Activated naive CD8-positive, alpha-beta T cell treated with anti-CD3 and anti-CD28 coated beads, Interleukin-2, amount 50 U/mL, for 24 hours (primary cell): ENCODE measurements at regions not wholly inside any gene's neighbourhood (a gene's known extent, or its start where the extent isn't known, plus 50 kb on each side); places are given as distances from the start of the nearest gene placed in this dataset.
"Not testable (repeated sequence)": the region's sequence is repeated elsewhere in the genome, so short reads cannot be mapped to it uniquely, and the experiment has no call there.

Source experiments
- ATAC-seq: fragments of 150-1000 bp; cut with Tn5 transposase; one replicate; pipeline ENCODE4 v1.10.0; 2021
- DNase-seq: peaks from one replicate; pipeline ENCODE4 v3.0.0; 2021
- H3K27ac Mint-ChIP-seq: one replicate; pipeline ENCODE4 v1.8.0; 2021; ENCODE audit warnings: mild to moderate bottlenecking, mixed read lengths
- H3K27me3 Mint-ChIP-seq: one replicate; pipeline ENCODE4 v1.8.0; 2021; ENCODE audit warnings: mixed read lengths
- H3K36me3 Mint-ChIP-seq: one replicate; pipeline ENCODE4 v1.8.0; 2021; ENCODE audit warnings: low read depth, mixed read lengths
- H3K4me1 Mint-ChIP-seq: one replicate; pipeline ENCODE4 v1.8.0; 2021; ENCODE audit warnings: mixed read lengths
- H3K4me3 Mint-ChIP-seq: one replicate; pipeline ENCODE4 v1.8.0; 2021; ENCODE audit warnings: mild to moderate bottlenecking, moderate library complexity, mixed read lengths
- H3K9me3 Mint-ChIP-seq: one replicate; pipeline ENCODE4 v1.8.0; 2021; ENCODE audit warnings: mixed read lengths

DNA sequence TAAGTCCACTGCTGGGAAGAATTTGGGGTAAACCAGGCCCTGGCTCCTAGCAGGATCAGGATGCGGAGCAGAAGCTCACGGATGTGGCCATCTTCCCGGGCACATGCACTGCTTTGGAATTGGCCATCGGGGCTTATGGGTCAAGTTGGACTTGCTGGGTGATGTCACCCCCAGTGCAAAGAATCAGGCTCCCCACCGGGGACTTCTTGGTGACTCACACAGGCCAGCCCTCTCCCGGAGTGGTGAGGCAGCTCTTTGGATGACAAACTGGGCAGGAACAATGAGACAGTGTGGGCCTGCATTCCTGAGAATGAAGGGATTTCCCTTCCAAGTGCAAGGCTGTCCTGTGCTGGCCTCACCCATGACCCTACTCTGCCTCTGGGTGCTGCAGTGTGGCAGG is 128.8 kb upstream of the ANO1 start:
- Mint-ChIP-seq H3K9me3 (no peaks in the 10 kb centered on the region), H3K27me3 (peaks cover 9% of the 10 kb centered on the region), H3K36me3 (no peaks in the 10 kb centered on the region), H3K4me1 (no peaks in the 10 kb centered on the region), H3K4me3 (no peak overlapping the region), H3K27ac (no peak overlapping the region)
- no peak for DNase-seq
- ATAC-seq, result no peak

DNA sequence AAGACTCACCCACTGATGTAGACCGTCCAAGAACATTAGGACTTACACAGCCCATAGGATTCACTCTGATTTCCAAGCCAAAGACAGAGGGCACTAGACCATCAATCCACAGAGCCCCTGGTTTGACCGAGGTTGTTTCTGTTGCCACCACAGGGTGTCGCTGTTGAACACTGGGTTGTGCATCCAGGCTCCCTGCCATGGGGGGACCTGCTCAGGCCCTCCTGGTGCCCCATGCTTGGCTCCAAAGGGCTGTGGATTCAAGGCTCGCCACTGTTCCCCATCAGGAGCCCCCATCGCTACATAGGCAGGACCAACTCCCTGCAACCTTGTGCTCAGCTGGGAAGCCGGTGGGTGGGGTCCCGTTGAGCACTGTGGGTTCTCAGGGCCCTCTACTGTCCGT is 128.0 kb upstream of the ANO1 start:
- ATAC-seq (no peak), DNase-seq (peak; percentile 44)
- Mint-ChIP-seq H3K27ac (no peak overlapping the region), H3K36me3 (no peaks in the 10 kb centered on the region), H3K4me3 (no peak overlapping the region), H3K9me3 (no peaks in the 10 kb centered on the region), H3K4me1 (no peaks in the 10 kb centered on the region), H3K27me3 (peaks cover 9% of the 10 kb centered on the region)

DNA sequence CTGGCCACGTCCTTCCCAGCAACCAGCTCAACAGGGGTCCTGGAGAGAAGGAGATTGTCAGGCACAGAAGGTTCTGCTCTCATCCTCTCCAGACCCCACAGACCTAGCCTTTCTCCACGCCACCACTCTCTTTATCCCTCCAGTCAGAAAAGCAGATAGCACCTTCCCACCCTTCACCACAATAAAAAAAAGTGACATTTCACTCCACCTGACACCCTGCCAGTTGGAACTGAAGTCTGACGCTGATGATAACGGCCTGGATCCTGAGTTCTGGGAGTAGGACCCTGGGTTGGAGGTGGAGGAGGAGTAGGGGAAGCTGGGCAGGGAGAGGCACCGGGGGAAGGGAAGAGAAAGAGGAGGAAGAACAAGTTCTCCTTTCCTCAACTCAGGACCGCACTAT is 127.5 kb upstream of the ANO1 start:
- Mint-ChIP-seq H3K27ac (no peak overlapping the region), H3K4me1 (no peaks in the 10 kb centered on the region), H3K9me3 (no peaks in the 10 kb centered on the region), H3K4me3 (no peak overlapping the region), H3K36me3 (no peaks in the 10 kb centered on the region), H3K27me3 (peaks cover 9% of the 10 kb centered on the region)
- DNase-seq (no peak), ATAC-seq (no peak)

DNA sequence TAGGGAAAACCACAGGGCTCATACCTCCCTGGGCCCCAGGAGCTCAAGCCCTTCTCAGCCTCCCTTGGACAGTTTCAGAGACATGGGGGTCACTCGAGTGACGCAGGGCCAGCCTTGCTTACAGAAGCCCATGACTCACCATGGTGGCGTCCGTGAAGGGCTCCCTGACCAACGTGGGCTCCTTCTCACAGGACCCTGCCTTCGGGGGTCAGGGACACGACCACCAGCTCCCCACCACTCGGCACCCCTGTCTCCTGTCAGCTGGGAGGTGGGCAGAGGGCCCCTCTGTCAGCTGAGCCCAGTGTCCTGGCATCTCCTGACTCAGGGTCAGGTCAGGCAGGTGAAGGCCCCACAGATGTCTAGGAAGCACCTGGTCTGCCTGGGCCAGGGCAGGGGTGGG is 126.3 kb upstream of the ANO1 start:
- no peaks in the 10 kb centered on the region for H3K4me1 Mint-ChIP-seq

DNA sequence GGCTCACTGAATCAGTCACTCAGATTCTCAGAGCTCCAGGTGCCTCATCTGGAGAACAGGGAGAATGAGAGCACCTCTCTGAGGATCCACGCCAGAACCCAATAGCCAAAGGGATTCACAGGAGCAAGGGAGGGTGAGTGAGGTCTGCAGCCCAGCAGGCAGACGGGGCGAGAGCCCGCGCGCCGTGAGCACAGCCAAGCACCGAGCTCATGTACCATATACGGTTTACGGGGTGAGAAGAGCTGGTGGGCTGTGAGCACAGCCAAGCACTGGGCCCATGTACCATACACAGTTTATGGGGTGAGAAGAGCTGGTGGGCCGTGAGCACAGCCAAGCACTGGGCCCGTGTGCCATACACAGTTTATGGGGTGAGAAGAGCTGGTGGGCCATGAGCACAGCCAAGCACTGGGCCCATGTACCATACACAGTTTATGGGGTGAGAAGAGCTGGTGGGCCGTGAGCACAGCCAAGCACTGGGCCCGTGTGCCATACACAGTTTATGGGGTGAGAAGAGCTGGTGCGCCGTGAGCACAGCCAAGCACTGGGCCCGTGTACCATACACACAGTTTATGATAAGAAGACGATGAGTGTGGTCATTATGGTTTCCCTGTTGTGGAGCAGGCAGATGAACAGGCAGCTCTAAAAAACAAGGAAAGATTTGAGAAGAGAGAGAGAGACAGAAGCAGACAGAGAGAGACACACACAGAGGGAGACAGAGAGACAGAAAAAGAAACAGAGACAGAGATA is 125.7 kb upstream of the ANO1 start:
- H3K9me3 Mint-ChIP-seq, H3K4me1 Mint-ChIP-seq, H3K4me3 Mint-ChIP-seq, H3K27me3 Mint-ChIP-seq, ATAC-seq, H3K27ac Mint-ChIP-seq, H3K36me3 Mint-ChIP-seq, DNase-seq: not testable (repeated sequence)

More for the DNA sequence above, 126.3 kb upstream of the ANO1 start:
- no peak overlapping the region for H3K27ac Mint-ChIP-seq
- no peaks in the 10 kb centered on the region for H3K9me3 Mint-ChIP-seq
- no peak overlapping the region for H3K4me3 Mint-ChIP-seq
- peaks cover 9% of the 10 kb centered on the region for H3K27me3 Mint-ChIP-seq
- ATAC-seq, result no peak
- DNase-seq, result no peak
- no peaks in the 10 kb centered on the region for H3K36me3 Mint-ChIP-seq

DNA sequence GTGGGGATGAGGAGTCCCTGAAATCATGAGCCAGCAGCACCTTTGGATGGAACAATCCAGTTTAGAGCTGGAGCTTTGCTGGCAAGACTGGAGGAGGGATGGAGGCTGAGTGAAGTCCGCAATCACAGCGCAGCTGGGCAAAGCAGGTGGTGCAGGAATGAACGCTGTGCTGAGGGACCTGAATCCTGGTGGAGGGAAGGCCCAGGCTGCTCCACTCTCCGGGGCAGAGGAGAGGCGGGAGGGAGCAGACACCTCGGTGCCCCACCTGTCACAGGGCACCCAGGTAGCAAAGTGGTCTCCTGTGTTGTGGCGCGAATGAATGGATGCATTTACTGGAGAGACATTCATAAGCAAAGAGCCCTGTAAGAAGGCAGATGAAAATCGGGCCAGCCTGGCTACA is 124.8 kb upstream of the ANO1 start:
- H3K27ac Mint-ChIP-seq, result no peak overlapping the region
- peaks cover 6% of the 10 kb centered on the region for H3K27me3 Mint-ChIP-seq
- DNase-seq (no peak), ATAC-seq (no peak)
- H3K4me3 Mint-ChIP-seq, result no peak overlapping the region
- no peaks in the 10 kb centered on the region for H3K9me3 Mint-ChIP-seq
- no peaks in the 10 kb centered on the region for H3K4me1 Mint-ChIP-seq
- H3K36me3 Mint-ChIP-seq, result no peaks in the 10 kb centered on the region

DNA sequence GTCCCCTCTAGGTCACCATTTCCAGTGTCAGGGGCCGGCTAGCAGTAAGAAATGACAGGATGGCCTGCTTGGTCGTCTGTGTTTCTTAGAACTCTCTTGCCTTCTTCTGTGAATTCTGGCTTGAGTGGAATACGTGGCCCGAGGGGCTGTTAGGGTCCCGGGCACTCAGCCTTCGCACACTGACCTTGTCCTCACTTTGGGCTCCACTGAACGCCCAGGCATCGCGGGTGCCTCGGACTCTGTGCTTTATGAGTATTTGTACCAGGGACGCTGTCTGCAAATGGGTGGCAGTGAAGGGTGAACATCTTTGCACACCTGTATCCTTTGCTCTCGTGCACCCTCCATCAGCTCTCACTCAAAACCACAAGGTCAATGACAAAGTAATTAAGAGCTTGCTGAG is 123.4 kb upstream of the ANO1 start:
- peaks cover 2% of the 10 kb centered on the region for H3K27me3 Mint-ChIP-seq

DNA sequence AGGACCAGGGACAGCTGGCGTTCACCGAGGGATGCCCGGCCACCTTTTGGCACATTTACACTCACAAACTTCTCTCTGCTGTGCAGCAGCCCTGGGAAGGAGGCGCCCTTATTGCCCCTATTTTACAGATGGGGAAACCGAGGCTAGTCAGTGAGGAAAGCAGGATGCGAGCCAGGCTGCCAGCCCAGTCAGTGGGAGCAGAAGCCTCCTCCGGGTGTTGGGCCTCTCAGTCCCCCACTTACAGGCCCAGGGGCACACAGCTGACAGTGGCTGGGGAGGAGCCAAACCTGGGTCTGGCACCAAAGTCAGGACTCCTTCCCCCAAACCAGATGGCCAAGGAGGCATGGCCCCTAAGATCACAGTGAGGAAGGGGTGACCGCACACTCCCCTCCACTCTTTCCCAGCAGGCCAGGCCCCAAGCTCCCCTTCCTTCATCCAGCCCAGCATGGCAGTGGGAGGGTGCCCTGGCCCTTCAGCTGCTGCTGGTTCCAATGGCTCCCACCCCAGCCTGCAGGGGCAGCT is 121.4 kb upstream of the ANO1 start:
- ATAC-seq (no peak), DNase-seq (no peak)
- no peaks in the 10 kb centered on the region for H3K4me1 Mint-ChIP-seq
- no peak overlapping the region for H3K4me3 Mint-ChIP-seq
- peaks cover 2% of the 10 kb centered on the region for H3K27me3 Mint-ChIP-seq
- no peak overlapping the region for H3K27ac Mint-ChIP-seq
- no peaks in the 10 kb centered on the region for H3K9me3 Mint-ChIP-seq
- no peaks in the 10 kb centered on the region for H3K36me3 Mint-ChIP-seq

More for the DNA sequence above, 123.4 kb upstream of the ANO1 start:
- H3K4me1 Mint-ChIP-seq, result no peaks in the 10 kb centered on the region
- DNase-seq (no peak), ATAC-seq (no peak)
- H3K36me3 Mint-ChIP-seq, result no peaks in the 10 kb centered on the region
- H3K27ac Mint-ChIP-seq, result no peak overlapping the region
- H3K4me3 Mint-ChIP-seq, result no peak overlapping the region
- H3K9me3 Mint-ChIP-seq, result no peaks in the 10 kb centered on the region

DNA sequence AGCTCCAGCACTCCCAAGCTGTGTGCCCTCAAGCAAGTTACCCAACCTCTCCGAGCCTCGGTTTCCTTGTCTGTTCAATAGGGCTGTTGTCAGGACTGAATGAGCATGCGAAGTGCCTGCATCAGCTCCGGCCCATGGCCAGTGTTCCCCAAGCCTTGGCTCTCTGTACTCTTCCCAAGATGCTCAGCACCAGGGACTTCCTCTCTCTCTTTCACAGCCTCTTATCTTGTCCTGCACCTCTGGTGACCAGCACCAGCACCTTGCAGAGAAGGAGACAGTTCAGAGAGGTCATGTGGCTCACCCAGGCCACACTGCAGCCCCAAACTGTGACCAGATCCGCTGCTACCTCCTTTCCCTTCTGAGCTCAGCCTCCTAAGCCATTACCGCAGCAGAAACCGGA is 120.3 kb upstream of the ANO1 start:
- peaks cover 2% of the 10 kb centered on the region for H3K27me3 Mint-ChIP-seq
- no peak overlapping the region for H3K4me3 Mint-ChIP-seq
- DNase-seq, result no peak
- no peak for ATAC-seq
- no peaks in the 10 kb centered on the region for H3K4me1 Mint-ChIP-seq
- H3K9me3 Mint-ChIP-seq, result no peaks in the 10 kb centered on the region
- no peak overlapping the region for H3K27ac Mint-ChIP-seq
- H3K36me3 Mint-ChIP-seq, result no peaks in the 10 kb centered on the region

DNA sequence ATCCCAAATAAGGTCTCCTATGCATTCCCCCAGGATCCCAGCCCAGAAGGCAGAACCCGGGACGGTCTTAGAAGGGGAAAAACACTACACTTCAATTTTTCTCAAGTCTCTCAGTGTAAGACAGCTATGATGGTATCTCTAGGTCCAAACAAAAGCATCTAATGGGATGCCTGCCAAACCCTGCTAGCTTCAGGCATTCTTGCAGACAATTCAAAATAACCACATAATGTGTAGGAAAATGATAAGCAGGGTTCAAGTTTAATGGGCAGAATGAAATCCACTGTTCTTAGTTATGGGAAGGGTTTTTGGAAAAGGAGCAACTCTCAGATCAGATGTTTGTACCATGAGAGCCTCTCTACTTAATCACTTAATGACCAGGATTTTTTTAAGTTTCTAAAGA is 119.8 kb upstream of the ANO1 start:
- peaks cover 2% of the 10 kb centered on the region for H3K27me3 Mint-ChIP-seq
- no peaks in the 10 kb centered on the region for H3K4me1 Mint-ChIP-seq
- ATAC-seq (no peak), DNase-seq (no peak)
- no peak overlapping the region for H3K4me3 Mint-ChIP-seq
- H3K9me3 Mint-ChIP-seq, result no peaks in the 10 kb centered on the region
- H3K27ac Mint-ChIP-seq, result no peak overlapping the region
- H3K36me3 Mint-ChIP-seq, result no peaks in the 10 kb centered on the region

DNA sequence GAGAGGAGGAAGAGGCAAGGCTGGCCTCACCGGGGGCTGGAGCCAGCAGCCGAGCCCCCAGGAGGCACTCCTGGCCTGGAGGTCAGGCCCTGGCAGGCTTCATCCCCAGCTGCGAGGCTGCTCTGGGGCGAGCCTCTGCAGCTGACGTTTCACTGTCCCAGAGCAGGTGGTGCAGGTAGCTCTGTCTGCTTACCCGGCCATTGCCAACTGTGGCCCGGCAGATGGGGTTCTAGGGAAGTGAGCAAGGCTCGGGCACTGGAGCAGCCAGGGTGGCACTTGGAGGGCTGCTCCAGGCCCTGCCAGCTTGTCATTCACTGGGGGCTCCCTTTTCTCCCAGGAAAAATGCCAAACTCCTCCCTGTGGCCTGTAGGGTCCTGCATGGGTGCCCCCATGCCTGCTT is 118.7 kb upstream of the ANO1 start:
- no peaks in the 10 kb centered on the region for H3K4me1 Mint-ChIP-seq
- H3K27me3 Mint-ChIP-seq, result peaks cover 2% of the 10 kb centered on the region
- H3K36me3 Mint-ChIP-seq, result no peaks in the 10 kb centered on the region

DNA sequence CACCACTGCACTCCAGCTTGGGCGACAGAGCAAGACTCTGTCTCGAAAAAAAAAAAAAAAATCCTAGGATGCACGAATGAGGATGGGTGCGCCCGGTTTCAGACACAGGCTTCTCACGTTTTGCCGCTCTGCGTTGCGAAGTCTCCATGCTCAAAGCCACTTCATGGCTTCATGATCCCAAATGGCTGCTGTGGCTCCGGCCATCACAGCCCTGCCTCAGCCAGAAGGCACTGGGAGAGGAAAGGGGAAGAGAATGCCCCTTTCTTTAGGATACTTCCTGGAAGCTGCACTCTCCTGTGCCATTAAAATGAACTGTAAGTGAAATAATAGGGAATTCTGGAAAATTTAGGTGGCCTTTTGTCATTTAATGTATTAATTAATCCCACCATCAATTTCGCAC is 116.4 kb upstream of the ANO1 start:
- no peaks in the 10 kb centered on the region for H3K4me1 Mint-ChIP-seq
- H3K4me3 Mint-ChIP-seq, result no peak overlapping the region
- peaks cover 2% of the 10 kb centered on the region for H3K27me3 Mint-ChIP-seq
- no peaks in the 10 kb centered on the region for H3K9me3 Mint-ChIP-seq
- no peak overlapping the region for H3K27ac Mint-ChIP-seq
- no peak for ATAC-seq
- DNase-seq, result no peak
- H3K36me3 Mint-ChIP-seq, result no peaks in the 10 kb centered on the region

More for the DNA sequence above, 118.7 kb upstream of the ANO1 start:
- no peak overlapping the region for H3K4me3 Mint-ChIP-seq
- H3K27ac Mint-ChIP-seq, result no peak overlapping the region
- H3K9me3 Mint-ChIP-seq, result no peaks in the 10 kb centered on the region
- no peak for DNase-seq
- no peak for ATAC-seq

DNA sequence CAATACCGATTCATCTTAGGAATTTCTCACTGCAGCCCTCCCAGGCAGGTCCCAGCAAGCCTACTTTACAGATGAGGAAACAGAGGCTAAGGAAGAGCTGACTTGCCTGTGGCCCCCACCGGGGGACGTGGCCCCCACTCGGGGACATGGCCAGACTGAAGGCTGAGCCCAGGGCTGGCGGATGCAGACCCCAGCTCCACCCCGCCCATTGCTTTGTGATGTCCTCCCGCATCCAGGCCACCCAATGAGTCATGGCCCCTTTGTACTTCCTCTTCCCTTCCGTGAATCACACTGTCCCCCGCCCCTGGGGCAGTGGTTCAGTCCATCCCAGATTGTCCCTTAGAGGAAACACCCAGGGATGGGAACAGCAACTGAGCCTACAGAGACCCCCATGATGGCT is 116.0 kb upstream of the ANO1 start:
- H3K9me3 Mint-ChIP-seq, result no peaks in the 10 kb centered on the region
- H3K27me3 Mint-ChIP-seq, result peaks cover 2% of the 10 kb centered on the region
- no peak overlapping the region for H3K4me3 Mint-ChIP-seq
- H3K36me3 Mint-ChIP-seq, result no peaks in the 10 kb centered on the region
- H3K4me1 Mint-ChIP-seq, result no peaks in the 10 kb centered on the region
- H3K27ac Mint-ChIP-seq, result no peak overlapping the region
- DNase-seq, result no peak
- no peak for ATAC-seq

DNA sequence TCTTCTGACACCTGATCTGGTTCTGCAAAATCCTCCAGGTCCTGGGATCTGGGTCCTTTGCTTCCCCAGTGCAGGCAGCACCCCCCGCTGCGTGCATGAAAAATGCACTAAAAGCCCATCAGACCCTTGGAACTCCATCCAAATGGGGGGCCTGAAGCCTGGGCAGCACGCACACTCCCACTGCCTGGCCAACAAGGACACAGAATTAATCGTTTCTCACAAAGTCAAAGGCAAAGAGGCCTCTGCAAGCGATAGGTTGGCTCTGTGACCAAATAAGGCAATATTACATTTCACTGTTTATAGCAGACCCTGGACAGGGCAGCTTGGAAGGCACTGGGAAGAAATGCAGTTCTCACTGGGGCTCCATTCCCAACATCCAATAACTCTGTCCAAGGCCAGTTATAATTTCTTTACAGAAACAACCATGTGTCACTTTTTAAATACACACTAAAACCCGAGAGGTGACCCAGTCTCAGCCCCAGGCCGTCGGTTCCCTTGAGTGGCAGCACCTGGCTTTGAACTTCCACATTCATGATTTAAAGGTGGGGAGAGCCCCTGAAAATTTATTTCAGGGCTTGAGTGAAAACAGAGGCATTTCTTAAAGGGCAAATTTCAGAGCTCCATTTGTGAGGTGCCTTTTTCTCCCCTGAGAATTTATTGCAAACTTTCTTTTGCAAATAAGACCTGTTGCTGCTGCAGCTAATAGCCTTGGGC is 114.4 kb upstream of the ANO1 start:
- no peak for DNase-seq
- Mint-ChIP-seq H3K9me3 (no peaks in the 10 kb centered on the region), H3K27ac (no peak overlapping the region), H3K27me3 (peaks cover 2% of the 10 kb centered on the region), H3K4me3 (no peak overlapping the region), H3K4me1 (no peaks in the 10 kb centered on the region), H3K36me3 (no peaks in the 10 kb centered on the region)
- no peak for ATAC-seq

DNA sequence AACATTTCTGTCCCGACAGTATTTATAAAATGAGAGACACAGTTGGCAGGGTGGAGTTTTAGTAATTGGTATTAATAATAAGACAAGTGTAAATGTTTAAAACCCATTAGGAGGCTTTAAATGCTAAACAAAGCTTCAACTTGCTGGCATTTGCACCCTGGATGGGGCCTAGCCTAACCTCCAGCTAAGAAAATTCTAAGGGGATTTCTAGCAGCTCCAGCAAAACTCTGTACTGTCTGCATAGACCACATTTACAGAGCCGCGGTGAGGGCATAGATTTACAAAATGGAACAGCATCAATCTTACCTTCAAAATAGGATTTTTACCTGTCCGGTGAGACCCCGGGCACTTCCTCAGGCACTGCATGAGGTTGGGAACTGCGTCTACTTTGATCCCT is 113.9 kb upstream of the ANO1 start:
- Mint-ChIP-seq H3K36me3 (no peaks in the 10 kb centered on the region), H3K27me3 (peaks cover 5% of the 10 kb centered on the region), H3K9me3 (no peaks in the 10 kb centered on the region), H3K4me3 (no peak overlapping the region), H3K4me1 (no peaks in the 10 kb centered on the region), H3K27ac (no peak overlapping the region)
- DNase-seq (no peak), ATAC-seq (no peak)
